Testis (tissue), 2 donors: ENCODE measurements at regions not wholly inside any gene's neighbourhood (a gene's known extent, or its start where the extent isn't known, plus 50 kb on each side); places are given as distances from the start of the nearest gene placed in this dataset.

ENCODE experiments used
- POLR2A ChIP-seq: fragments of 450-650 bp; IDR thresholded peaks from one replicate; pipeline ENCODE4 v1.6.1; 2017; ENCODE audit warnings: antibody characterized with exemption, mild to moderate bottlenecking, moderate library complexity
- TF ChIP-seq, protein P1 (sequence below), 3 experiments: fragments of 450-650 bp in 2 of 3; fragments of 200-600 bp in 1 of 3; sonication (generic) in 1 of 3; IDR thresholded peaks; one replicate each; pipeline ENCODE4 v1.5.1; 2016 to 2019; ENCODE audit warnings: antibody characterized with exemption in 3 of 3, mild to moderate bottlenecking in 2 of 3, moderate library complexity in 1 of 3

- TF ChIP-seq, protein P1, sequence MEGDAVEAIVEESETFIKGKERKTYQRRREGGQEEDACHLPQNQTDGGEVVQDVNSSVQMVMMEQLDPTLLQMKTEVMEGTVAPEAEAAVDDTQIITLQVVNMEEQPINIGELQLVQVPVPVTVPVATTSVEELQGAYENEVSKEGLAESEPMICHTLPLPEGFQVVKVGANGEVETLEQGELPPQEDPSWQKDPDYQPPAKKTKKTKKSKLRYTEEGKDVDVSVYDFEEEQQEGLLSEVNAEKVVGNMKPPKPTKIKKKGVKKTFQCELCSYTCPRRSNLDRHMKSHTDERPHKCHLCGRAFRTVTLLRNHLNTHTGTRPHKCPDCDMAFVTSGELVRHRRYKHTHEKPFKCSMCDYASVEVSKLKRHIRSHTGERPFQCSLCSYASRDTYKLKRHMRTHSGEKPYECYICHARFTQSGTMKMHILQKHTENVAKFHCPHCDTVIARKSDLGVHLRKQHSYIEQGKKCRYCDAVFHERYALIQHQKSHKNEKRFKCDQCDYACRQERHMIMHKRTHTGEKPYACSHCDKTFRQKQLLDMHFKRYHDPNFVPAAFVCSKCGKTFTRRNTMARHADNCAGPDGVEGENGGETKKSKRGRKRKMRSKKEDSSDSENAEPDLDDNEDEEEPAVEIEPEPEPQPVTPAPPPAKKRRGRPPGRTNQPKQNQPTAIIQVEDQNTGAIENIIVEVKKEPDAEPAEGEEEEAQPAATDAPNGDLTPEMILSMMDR (IDR thresholded peaks at IDR 0.05) = no peak
- no peak for TF ChIP-seq POLR2A
These were observed 88.2 kb upstream of the ABI3BP start for GRCh38 chr3:101081446-101081845.
